Transverse colon (tissue), 1 donor: ENCODE measurements at regions not wholly inside any gene's neighbourhood (a gene's known extent, or its start where the extent isn't known, plus 50 kb on each side); places are given as distances from the start of the nearest gene placed in this dataset.

Experiments used
- EP300 ChIP-seq: sonication (generic); formaldehyde crosslinking; IDR thresholded peaks from one replicate; pipeline ENCODE4 v1.6.1; 2017; ENCODE audit warnings: antibody characterized with exemption, low read depth
- POLR2A ChIP-seq: fragments of 450-650 bp; IDR thresholded peaks from one replicate; pipeline ENCODE4 v1.6.1; 2016; ENCODE audit warnings: antibody characterized with exemption, mild to moderate bottlenecking, moderate library complexity

- TF ChIP-seq EP300, result no peak
- TF ChIP-seq POLR2A, result no peak
These were observed 283.1 kb upstream of the SOX5 start for GRCh38 chr12:24232531-24232930.
